Hematopoietic multipotent progenitor cell treated with erythropoietin and hydrocortisone succinate and interleukin-3 and kit ligand, for 15 days (in vitro differentiated cells): ENCODE measurements at regions not wholly inside any gene's neighbourhood (a gene's known extent, or its start where the extent isn't known, plus 50 kb on each side); places are given as distances from the start of the nearest gene placed in this dataset.

Experiments used
- DNase-seq: peaks from one replicate; pipeline ENCODE4 v3.0.0-alpha.2; 2015; ENCODE audit warnings: low spot score

DNA sequence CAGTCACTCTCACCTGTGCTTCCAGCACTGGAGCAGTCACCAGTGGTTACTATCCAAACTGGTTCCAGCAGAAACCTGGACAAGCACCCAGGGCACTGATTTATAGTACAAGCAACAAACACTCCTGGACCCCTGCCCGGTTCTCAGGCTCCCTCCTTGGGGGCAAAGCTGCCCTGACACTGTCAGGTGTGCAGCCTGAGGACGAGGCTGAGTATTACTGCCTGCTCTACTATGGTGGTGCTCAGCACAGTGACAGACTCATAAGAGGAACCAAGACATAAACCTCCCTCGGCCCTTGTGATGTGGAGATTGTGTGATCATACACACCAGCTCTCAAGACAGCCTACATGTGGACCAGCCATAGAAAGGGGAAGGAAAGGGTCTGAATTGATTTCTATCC, 113.3 kb downstream of the ZNF280B start:
- no peak for DNase-seq

DNA sequence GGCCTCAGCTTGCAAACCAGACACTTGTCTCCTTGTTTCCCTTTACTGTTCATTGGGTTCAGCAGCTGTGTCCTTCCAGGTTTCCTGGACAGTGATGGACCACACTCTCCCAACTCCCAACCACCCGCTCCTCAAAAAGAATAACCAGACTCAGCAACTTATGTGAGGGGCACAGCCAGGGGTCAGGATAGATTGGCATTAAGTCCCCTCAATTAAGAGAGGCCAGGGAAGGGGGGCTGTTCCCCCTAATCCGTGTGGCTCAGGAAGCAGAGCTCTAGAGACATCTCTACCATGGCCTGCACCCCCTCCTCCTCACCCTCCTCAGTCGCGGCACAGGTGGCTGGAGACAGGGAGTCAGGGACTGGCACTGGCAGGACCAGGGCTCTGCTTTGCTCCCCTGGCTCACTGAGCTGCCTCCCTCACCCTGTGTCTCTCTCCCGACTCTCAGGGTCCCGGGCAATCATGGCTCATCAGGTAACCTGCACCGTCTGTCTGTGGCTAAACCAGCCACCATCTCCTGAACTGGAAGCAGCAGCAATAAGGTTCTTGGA, 111.7 kb downstream of the ZNF280B start:
- DNase-seq: no peak

DNA sequence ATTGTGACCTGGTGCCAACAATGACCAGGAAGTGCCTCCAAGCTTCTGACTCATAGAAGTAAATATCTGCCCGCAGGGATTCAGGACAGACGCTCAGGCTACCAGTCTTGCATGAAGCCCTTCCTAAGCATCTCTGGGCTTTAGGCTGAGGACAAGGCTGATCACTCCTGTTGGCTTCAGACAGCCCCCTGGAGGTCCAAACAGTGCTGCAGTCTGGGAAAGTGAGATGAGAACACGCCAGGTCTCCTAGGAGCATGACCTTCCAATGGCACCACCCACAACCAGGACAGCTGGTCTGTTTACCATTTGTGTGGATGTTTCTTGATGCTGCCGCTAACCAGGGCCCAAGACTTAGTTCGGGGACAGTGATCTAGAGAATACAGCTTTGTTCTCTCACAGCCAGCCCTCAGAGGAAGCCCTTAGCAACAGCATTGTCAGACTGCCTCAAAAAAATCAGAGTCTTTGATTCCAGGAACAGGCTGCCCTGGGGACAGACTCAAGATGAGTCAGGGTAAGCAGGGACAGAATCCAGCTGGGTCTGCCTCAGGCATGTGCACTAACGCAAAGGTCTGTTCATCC, 111.2 kb downstream of the ZNF280B start:
- DNase-seq: no peak

DNA sequence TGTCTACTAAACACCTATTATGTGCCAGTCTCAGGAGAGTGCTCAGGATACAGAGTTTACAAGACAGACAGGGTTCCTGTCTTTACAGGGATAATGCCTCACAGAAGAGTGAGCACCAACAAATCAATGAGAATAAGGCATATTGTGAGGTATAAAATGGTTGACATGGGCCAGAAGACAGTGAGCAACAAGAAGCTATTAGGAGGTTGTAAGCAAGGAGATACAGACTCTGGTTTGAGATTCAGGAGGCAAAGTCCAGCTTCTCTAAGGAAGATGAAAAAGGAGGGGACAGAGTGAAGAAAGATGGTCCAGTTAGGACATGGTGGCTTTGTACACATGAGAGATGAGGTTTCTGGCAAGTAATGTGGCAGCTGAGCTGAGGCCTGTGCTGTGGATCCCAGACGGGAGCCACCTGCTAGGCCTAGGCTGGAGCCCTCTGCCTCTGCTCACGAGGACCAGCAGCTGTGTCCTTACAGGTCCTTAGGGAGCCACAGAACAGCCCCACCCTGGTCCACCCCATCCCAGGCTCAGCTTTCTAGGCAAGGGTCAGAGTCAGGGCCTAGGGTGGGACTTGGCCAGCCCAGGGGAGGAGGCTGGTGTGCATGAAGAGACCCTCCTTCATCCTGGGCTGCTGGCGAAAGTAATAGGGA, 110.5 kb downstream of the ZNF280B start:
- no peak for DNase-seq

DNA sequence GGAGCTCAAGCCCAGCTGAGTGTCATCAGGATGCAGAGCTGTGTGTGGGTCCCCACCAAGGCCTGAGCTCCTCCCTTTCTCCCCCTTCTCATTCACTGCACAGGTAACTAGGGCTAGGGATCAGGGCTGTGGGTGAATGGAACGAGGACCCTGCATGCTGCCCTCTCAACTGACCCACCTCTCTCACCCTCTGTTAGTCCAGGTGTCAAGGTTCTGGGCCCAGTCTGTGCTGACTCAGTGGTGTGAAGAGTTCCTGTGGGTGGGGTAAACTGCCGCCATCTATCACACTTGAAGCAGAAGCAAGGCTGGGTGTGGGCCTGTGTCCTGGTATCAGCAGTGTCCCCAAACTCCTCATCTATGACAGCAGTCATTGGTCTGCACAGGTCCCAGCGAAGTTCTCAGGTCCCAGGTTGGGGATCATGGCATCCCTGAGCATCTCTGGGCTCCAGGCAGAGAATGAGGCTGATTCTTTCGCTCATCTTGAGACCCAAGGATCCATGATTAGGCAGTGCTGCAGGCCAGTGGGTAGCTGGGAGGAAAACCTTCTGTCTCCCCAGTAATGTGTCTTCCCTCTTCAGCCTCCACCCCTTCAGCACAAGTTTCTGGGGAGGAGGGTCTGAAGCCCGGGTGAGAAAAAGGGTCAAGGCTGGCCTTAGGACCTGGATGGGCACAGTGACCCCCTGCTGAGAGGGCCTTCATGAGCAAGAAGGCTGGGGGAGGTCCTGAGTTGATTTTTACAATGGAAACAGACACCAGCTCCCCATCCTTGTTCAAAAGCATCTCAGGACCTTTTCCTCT, 109.8 kb downstream of the ZNF280B start:
- no peak for DNase-seq

DNA sequence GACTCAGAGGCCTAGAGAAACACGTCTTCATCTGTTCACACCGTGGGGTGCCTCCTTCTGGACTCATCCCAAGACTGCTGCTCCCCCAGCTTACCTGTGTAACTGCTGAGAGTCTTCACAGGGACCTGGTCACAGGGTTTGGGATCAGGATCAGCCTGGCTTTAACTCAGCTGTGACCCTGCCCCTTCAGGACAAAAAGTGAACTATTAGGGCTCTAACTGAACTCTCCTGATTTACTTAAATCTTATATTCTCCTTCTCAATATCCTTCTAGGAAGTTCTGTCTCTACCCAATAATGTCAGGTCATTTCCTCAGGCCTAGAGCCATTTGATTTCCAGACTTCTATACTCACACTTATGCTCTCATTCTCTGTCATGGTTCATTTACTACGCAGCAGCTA, 108.4 kb downstream of the ZNF280B start:
- no peak for DNase-seq

DNA sequence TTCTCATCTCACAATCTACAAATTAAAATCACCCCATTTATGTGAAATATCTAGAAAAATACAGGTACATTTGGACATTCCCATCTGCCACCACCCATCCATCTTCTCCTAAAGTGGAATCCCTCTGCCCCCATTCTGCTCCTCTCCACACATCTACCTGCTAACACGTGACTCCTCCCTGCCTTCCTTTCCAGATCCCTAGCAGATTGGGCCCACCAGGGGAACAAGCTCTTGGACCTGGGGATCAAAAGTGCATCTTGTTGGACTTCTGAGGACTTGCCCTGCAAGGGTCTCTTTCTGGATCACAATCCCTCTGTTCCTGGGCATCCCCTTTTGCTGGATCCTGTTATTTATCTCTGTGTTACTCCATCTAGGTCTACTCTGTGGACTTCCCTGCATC, 107.6 kb downstream of the ZNF280B start:
- no peak for DNase-seq

DNA sequence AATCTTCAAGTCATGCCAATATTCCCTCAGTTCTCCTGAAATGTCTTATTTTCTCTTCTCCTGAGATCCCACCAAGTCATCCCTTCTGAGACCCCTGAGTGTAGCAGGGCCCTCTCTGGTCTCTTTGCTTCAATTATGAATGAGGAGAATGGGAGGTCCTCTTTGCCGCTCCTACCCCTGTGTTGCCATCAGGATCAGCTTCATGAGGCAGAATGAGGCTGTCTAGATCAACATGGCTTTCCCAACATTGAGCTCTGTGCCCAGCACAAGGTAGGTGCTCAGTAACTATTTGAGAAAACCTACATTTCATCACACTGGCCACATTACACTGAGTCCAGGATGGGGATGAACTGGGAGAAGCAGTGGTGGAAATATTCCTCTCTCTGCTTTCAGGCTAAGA, 107.2 kb downstream of the ZNF280B start:
- no peak for DNase-seq

DNA sequence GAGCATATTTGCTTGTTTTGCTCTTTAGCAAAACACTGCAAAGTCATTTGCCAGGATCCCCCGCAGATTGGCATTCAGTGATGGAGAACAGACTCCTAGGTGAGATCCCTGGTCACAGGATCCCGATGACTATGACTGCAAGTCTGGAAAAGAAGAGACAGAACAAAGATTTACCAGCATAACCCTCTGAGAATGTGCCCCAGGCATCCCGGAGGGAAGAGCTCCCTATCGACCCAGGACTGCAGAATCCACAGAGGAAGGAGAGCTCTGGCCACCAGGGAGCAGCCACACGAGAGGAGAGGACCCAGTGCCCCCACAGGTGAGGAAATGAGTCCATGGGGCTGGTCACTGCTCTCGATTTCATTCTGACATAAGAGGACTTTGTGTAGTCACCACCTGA, 105.2 kb downstream of the ZNF280B start:
- no peak for DNase-seq

DNA sequence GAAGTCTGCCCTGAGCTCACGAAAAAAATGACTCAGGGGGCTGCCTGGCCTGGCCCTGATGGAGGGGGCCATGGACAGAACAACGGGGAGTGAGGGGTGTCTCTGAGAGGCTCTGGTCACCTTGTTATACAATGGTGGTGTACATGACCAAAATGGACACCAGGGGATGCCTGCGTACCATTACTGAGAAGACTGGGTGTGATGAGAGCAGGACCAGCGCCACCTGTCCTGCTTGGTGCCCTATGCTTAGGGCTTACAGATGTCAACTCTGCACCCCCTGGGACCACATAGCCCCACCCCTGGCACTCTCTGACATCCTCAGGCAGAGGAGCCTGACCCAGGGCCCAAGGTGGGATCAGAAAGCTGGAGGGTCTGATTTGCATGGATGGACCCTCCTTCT, 104.8 kb downstream of the ZNF280B start:
- DNase-seq: no peak

DNA sequence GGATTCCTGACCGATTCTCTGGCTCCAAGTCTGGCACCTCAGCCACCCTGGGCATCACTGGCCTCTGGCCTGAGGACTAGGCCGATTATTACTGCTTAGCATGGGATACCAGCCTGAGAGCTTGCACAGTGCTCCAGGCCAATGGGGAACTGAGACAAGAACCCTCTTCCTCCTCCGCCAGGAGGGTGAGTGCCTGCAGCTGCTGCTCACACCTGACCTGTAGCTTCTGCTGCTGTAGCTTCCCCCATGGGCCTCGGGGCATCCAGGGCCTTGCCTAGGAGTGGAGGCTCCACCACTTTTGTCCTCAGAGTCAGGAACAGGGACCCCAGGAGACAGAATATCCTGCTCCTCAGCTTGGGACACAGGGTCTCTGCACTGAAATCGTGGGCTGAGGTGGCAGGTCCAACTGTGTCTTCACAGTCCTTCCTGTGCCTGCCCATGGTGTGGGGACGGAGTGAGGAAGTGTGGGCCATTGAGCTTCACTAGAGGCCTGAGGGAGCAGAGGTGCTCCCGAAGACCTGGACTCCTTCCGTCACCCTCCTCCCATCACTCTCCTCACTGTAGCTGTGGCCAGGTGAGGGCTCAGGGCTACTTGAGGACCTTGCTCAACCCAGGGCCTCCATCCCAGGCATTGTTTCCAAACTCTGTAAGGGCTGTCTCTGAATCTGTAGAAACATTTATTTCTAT, 103.8 kb downstream of the ZNF280B start:
- no peak for DNase-seq

DNA sequence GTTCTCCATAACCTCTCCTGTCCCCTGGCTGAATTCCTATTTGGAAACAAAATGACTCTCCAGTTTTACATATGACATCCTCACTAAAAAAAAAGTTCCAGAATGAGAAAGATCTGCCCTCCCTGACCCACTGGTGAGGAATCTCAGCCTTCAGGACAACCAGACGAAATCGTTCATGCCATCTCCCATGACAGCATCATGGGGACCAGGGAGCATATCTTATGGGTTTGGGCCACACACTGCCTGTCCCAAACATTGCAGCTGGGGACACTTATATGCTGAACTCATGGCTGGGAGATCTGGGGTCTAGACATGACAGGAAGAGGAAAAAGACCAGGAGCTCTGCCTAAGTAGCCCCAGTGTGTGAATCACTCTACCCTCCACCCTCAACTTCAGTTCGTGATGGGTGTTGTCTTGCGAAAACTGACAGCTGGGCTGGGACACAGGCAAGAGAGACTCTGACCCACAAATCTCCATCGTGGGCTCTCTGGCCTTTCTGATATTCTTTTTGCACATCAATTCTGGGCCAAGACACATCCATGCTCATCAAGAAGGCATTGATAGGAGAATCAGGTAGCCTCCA, 102.0 kb downstream of the ZNF280B start:
- no peak for DNase-seq

DNA sequence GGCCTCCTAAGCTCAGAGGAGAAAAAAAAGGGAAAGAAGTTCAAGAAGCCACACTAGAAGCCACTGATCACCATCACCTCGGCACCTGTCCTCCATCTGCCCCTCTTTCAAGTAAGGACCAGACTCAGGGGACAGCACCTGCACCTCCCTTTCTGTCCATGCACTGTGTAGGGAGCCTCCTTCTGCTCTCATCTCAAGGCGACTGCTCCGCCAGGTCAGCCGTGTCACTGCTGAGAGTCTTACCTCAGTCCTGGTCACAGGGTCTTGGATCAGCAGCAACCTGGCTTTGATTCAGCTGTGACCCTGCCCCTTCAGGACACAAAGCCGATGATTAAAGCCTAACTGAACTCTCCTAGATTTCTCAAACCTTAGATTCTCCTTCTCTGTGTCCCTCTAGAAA, 101.5 kb downstream of the ZNF280B start:
- DNase-seq: no peak

DNA sequence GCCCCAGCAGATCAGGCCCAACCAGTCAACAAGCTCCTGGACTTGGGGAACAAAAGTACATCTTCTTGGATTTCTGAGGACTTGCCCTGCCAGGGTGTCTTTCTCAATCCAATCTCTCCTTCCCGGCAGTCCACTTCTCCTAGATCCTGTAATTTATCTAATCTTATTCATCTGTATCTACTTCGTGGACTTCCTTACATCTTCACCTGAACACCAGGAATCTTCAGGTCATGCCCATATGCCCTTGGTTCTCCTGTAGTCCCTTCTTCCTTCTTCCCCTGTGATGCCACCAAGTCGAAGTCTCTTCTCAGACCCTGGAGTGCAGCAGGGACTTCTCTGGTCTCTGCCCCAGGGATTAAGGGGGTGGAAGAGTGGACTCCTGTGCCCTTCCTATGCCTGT, 100.3 kb downstream of the ZNF280B start:
- no peak for DNase-seq

DNA sequence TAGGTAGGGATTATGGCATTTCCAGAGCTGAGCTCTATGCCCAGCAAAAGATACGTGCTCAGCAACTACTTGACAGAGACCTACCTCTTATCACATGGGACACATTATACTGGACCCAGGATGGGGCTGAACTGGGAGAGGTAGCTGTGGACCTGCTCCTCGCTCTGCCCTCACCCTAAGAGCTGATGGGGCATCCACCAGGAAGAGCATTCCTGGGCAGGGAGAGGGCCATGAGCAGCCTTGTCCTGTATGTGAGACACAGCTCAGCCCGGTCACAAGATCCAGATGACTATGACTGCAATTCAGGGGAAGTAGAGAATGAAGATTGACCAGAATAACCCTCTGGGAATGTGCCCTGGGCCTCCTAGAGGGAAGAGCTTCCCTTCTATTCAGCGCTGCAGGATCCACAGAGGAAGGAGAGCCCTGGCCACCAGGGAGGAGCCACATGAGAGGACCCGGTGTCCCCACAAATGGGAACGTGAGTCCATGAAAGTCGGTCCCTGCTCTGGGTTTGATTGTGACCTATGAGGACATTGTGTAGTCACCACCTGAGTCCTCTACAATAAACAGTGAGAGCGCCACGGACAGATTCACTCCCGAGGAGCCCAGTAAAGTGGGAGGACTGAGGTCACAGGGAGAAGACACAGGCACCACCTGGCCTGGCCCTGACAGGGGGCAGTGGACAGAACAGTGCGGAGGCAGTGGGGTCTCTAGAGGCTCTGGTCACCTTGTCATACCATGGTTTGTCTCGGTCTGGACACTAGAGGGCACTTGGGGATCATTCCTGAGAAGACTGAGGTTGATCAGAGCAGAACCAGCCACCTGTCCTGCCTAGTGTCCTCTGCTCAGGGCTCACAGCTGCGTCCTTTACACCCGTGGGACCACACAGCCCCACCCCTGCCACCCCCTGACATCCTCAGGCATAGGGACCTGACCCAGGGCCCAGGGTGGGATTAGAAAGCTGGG, 99.5 kb downstream of the ZNF280B start:
- DNase-seq: no peak

DNA sequence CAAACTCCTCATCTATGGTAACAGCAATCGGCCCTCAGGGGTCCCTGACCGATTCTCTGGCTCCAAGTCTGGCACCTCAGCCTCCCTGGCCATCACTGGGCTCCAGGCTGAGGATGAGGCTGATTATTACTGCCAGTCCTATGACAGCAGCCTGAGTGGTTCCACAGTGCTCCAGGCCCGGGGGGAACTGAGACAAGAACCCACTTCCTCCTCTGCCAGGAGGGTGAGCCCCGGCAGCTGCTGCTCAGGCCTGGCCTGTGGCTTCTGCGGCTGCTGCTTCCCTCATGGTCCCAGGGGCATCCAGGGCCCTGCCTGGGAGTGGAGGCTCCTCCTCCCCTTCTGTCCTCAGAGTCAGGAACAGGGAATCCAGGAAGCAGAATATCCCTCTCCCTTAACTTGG, 98.4 kb downstream of the ZNF280B start:
- no peak for DNase-seq

DNA sequence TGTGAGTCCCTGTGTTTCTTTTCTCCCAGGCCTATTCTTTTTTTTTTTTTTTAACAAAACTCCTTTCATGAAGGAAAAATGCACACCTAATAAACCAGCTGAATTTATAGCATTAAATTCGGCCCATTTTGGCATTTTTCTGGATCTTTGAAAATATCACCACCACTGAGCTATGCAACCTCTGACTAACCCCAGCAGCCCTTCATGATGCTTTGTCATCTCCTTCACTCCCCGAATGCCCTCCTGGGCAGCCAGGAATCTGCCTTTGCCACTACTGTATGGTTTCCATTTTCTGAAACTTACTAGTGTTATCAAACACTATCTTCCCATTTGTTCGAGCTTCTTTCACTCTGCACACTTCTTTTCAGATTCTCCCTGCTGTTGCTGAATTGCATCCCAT, 97.9 kb downstream of the ZNF280B start:
- no peak for DNase-seq

DNA sequence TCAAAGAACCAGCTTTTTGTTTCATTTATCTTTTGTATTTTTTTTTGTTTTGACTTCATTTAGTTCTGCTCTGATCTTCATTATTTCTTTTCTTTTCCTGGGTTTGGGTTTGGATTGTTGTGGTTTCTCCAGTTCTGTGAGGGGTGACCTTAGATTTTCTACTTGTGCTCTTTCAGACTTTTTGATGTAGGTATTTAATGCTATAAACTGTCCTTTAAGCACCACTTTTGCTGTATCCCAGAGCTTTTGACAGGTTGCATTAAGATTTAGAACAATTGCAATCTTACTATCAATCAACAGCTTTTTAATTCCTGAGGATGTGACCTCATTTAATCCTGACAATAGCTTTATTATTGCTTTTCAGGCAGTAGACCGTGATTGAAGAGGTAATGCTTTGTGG, 94.3 kb downstream of the ZNF280B start:
- no peak for DNase-seq

DNA sequence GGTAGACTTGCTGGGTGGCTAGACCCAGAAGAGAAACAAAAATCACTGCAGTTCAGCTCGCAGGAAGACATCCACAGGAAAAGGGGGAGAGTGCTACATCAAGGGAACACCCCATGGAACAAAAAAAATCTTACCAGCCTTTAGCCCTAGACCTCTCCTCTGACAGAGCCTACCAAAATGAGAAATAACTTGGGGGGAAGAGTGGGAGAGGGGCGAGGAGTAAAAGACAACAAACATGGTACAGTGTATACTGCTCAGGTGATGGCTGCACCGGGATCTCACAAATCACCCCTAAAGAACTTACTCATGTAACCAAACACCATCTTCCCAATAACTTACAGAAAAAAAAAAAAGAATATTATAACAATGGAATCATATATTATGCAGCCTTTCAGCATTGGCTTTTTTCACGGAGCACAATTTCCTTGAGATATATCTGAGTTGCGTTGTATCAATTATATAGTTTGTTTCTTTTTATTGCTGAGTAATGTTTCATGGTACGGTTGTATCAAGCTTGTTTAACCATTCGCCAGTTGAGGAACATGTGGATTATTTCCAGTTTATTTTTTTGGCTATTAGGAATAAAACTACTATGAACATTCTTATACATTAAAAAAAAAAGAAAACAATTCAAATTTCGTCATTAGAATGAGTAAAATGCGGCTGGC, 90.9 kb downstream of the ZNF280B start:
- DNase-seq: no peak

DNA sequence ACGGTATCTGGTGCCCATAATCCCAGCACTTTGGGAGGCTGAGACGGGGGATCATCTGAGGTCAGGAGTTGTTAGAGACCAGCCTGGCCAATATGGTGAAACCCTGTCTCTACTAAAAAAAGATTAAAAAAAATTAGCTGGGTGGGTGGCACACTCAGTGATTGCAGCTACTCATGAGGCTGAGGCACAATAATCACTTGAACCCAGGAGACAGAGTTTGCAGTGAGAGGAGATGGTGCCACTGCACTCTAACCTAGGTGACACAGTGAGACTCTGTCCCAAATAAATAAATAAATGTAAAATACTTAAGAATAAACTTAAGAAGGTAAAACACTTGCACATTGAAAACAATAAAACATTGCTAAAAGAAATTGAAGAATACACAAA, 90.4 kb downstream of the ZNF280B start:
- no peak for DNase-seq

DNA sequence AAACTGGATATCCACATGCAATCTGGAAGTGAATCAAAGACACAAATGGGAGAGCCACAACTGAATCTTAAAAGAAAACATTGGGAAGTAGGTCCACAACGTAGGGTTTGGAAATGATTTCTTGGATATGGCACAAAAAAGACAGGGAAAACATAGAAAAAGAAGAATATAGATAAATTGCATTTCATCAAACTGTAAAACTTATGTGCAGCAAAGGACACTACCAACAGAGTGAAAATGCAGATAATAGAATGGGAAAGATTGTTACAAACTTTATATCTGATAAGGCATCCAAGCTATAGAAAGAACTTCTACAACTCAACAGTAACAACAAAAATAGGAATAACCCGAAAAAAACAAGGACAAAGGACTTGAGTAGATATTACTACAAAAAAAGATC, 89.6 kb downstream of the ZNF280B start:
- no peak for DNase-seq
